ENCODE measurements at regions not wholly inside any gene's neighbourhood (a gene's known extent, or its start where the extent isn't known, plus 50 kb on each side); places are given as distances from the start of the nearest gene placed in this dataset.

GRCh38 chrX:125953814-125954213, 212.3 kb downstream of the DCAF12L2 start:
- TF ChIP-seq EZH2 (IDR thresholded peaks at IDR 0.05; ENCODE audit: low read length, missing control alignments) = no peak
- TF ChIP-seq CTCF (conservative IDR thresholded peaks at IDR 0.05 in 1 of 2, IDR thresholded peaks at IDR 0.05 in 1 of 2; ENCODE audit: low read depth in 1 of 2, low read length in 2 of 2) = no peak

All from fibroblast of lung (primary cell).